ENCODE measurements at regions not wholly inside any gene's neighbourhood (a gene's known extent, or its start where the extent isn't known, plus 50 kb on each side); places are given as distances from the start of the nearest gene placed in this dataset.

DNA sequence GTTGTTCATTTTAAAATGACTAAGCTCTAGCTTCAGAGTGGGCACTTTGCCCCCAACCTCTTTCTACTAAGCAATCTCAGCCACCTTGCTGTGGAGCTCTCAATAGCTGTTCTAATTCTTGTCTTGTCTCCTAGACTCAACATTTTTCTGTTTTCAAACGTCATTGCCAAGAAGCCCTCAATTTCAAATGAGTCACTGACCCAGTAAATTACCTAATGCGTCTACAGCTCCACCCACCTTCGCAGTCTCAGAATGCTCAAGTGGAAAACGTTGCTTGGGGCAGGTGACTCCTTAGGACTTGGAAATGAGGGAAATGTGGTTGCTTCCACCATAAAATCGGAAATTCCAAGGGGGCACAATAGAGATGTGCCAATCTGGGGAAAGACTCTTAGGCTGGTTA is 59.0 kb downstream of the ING2 start:
- no peak overlapping the region for H3K4me3 ChIP-seq (ENCODE audit: low read depth, low read length)
- DNase-seq (ENCODE audit: low read depth), result no peak

DNA sequence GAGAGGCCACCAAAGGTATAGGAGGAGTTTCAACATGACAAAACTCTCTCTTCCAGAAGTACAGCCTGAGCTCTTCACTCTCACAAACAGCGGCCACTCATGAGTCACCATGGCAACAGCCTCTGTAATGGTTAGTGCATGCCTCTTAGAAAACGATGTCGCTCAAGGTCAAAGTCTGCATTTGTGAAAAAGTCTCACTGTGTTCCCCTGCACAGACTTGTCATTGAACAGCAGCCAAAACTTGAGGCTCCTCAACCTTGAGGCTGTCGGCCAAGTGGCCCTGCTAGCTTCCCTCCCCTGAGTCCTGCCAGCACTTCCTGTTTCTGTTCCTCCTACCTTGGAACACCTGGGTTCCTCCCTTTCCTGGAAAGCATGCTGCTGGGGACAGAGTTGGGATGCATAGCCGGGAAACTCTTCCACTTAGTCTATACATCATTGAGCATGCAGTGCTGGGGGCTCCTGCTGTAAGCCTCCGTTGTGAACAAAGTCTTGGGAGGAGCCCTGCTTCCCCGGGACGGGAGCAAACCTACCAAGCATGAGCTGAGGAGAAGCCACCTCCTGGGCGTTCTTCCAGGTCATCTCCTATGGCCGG is 66.6 kb downstream of the ING2 start:
- H3K4me3 ChIP-seq (ENCODE audit: low read depth, low read length), result no peak overlapping the region

DNA sequence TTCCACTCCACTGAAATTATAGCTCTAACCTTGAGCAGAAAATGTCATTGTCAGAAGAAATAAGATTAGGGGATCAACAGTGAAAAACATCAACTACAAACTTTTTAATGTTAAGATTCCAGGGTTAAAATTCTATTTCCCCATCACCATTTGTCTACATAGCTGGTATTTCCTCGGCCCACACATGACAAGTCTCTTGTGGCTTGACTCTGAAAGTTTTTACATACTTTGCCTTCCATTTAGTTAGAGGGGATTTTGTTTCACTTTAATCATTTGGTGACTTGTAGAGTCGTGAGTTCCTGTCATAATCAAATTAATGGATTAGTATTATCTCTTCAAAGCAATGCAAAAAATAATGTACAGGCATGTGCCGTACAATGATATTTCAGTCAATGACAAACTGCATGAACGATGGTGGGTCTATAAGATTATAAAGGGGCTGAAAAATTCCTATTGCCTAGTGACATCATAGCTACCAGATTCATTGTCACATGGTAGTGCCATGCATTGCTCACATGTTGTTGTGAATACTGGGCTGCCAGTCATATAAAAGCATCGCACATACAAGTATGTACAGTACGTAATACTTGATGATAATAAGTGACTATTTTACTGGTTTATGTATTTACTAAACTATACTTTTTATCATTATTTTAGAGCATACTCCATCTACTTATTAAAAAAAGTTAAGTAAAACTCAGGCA is 72.0 kb downstream of the ING2 start:
- DNase-seq (ENCODE audit: low read depth), result no peak
- H3K4me3 ChIP-seq (ENCODE audit: low read depth, low read length), result no peak overlapping the region

More for the DNA sequence above, 66.6 kb downstream of the ING2 start:
- DNase-seq (ENCODE audit: low read depth), result peak; percentile 18

DNA sequence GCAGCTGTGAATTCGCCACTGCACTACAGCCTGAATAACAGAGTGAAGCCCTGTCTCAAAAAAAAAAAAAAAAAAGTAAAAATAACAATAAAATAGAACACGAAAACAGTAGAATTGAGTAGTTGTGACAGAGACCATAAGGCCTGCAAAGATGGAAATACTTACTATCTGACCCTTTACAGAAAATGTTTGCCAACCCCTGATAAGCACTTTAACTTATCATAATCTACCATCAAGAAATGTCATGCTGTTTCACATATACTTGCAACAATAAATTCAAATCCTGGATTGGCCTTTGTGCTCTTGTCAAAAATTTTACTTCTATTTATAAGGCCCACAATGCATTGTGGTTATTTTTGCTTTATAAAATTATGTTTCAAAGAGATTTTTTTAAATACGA is 75.5 kb downstream of the ING2 start:
- DNase-seq (ENCODE audit: low read depth), result no peak
- H3K4me3 ChIP-seq (ENCODE audit: low read depth, low read length), result no peak overlapping the region

DNA sequence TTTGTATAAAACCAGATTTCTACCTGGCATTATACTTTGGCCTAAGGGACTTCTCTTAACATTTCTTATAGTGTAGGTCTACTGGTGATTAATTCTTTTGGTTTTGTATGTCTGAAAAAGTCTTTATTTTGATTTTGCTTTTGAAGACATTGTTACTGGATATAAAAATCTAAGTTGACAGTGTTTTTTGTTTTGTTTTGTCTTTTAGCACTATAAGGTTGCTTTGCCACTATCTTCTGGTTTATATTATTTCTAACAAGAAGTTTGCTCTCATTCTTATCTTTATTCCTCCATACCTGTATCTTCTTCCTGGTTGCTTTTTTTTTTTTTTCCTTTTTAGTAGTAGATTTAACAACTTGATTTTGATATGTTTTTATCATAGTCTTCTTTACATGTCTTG is 76.0 kb downstream of the ING2 start:
- no peak for DNase-seq (ENCODE audit: low read depth)
- H3K4me3 ChIP-seq (ENCODE audit: low read depth, low read length), result no peak overlapping the region

DNA sequence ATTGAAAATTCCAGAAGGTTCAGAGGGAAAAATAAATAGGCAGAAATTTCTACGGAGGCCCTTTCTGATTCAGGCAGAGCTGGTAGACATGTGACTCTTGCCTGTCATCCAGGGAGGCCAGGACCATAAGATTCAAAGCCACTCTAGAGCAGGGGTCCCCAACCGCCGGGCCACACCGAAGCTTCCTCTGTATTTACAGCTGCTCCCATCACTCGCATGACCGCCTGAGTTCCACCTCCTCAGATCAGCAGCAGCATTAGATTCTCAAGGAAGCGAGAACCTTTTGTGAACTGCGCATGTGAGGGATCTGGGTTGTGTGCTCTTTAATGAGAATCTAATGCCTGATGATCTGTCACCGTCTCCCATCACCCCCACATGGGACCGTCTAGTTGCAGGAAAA is 72.2 kb downstream of the RWDD4 start:
- no peak for DNase-seq (ENCODE audit: low read depth)
- H3K4me3 ChIP-seq (ENCODE audit: low read depth, low read length), result no peak overlapping the region

DNA sequence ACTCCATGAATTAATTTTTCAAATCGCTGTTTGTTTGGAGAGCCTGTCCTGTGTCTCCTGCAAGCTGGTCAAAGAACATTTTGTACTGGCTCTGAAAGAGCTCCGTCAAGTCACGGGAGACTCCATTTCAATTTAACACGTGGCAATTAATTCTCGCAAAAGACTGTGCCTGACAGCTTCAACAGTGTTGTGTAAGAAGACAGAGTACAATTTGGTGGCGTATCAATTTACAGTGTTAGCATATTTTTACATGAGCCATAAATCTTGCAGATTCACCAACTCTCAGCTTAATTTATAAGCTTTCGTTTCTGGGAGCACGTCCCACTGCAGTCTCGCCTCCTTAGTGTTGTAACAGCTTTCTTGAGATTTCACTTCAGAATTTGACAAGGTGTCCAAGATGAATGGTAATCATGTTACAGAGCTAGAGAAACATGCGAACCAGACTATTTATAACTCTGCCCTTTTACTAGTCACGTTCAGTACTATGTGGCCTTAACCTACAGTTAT is 70.8 kb downstream of the RWDD4 start:
- peak; percentile 74 for DNase-seq (ENCODE audit: low read depth)
- H3K4me3 ChIP-seq (ENCODE audit: low read depth, low read length), result no peak overlapping the region

DNA sequence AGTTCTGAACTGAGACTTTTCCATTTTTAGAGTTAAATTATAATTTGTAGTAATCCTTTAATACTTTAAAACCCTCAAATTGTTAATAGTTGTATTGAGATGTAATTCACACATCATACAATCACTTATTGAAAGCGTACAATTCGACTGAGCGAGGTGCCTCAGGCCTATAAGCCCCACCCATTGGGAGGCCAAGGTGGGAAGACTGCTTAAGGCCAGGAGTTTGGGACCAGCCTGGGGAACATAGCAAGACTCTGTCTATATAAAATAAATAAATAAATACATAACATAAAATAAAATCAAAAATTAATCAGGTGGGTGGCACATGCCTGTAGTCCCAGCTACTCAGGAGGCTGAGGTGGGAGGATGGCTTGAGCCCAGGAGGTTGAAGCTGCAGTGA is 70.3 kb downstream of the RWDD4 start:
- no peak for DNase-seq (ENCODE audit: low read depth)
- no peak overlapping the region for H3K4me3 ChIP-seq (ENCODE audit: low read depth, low read length)

DNA sequence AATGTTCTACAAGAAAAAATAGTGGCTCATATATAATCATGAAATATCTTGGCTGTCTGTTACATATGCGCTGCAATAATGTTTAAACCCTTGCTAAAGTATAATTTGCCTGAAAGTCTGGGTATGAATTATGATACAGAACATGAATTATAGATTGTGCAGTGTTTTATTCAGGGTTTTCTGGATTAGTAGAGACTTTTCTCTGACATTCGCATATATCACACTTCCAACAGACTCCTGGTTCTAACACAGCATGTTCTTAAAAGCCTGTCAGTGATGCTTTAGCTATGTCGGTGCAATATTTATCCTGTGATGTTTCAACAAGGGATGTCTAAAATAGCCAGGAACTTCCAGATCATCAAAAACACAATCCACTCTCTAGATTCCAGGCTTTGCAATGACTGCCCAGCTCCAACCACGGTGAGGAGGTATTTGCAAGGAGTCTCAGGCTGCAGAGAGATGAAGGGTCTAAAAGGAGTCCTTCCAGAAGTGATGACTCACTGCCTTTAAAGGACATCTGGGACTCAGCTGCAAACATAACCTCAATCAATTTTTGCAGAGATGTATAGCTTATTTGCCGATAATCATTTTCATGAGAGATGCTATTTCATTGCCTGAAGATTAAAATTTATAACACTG is 69.4 kb downstream of the RWDD4 start:
- no peak overlapping the region for H3K4me3 ChIP-seq (ENCODE audit: low read depth, low read length)

More for the DNA sequence above, 69.4 kb downstream of the RWDD4 start:
- peak; percentile 29 for DNase-seq (ENCODE audit: low read depth)

Measured in skeletal muscle cell (primary cell).